Activated naive CD4-positive, alpha-beta T cell treated with anti-CD3 and anti-CD28 coated beads, Interleukin-2, amount 50 U/mL, for 24 hours (primary cell): ENCODE measurements at regions not wholly inside any gene's neighbourhood (a gene's known extent, or its start where the extent isn't known, plus 50 kb on each side); places are given as distances from the start of the nearest gene placed in this dataset.

Experiments
- H3K27ac Mint-ChIP-seq: one replicate; pipeline ENCODE4 v1.8.0; 2021; ENCODE audit warnings: mild to moderate bottlenecking, mixed read lengths
- H3K27me3 Mint-ChIP-seq: one replicate; pipeline ENCODE4 v1.8.0; 2021; ENCODE audit warnings: mixed read lengths
- H3K36me3 Mint-ChIP-seq: one replicate; pipeline ENCODE4 v1.8.0; 2021; ENCODE audit warnings: mixed read lengths
- H3K4me1 Mint-ChIP-seq: one replicate; pipeline ENCODE4 v1.8.0; 2021; ENCODE audit warnings: mixed read lengths
- H3K4me3 Mint-ChIP-seq: one replicate; pipeline ENCODE4 v1.8.0; 2021; ENCODE audit warnings: mild to moderate bottlenecking, mixed read lengths
- H3K9me3 Mint-ChIP-seq: one replicate; pipeline ENCODE4 v1.8.0; 2021; ENCODE audit warnings: mixed read lengths

GRCh38 chr13:26995159-26995558 is 176.5 kb downstream of the USP12 start:
- Mint-ChIP-seq H3K36me3 (no peaks in the 10 kb centered on the region), H3K27ac (no peak overlapping the region), H3K4me1 (no peaks in the 10 kb centered on the region), H3K4me3 (no peak overlapping the region), H3K27me3 (peaks cover 13% of the 10 kb centered on the region), H3K9me3 (no peaks in the 10 kb centered on the region)

- H3K27ac Mint-ChIP-seq: no peak overlapping the region
- H3K27me3 Mint-ChIP-seq: peaks cover 15% of the 10 kb centered on the region
- H3K4me3 Mint-ChIP-seq: no peak overlapping the region
- no peaks in the 10 kb centered on the region for H3K9me3 Mint-ChIP-seq
- H3K36me3 Mint-ChIP-seq: no peaks in the 10 kb centered on the region
- no peaks in the 10 kb centered on the region for H3K4me1 Mint-ChIP-seq
Observed at GRCh38 chr13:26993780-26994179, 177.8 kb downstream of the USP12 start.

- no peaks in the 10 kb centered on the region for H3K4me1 Mint-ChIP-seq
Observed at GRCh38 chr13:26992951-26993719, 178.5 kb downstream of the USP12 start.

GRCh38 chr13:26991508-26992181 is 180.0 kb downstream of the USP12 start:
- Mint-ChIP-seq H3K27ac (no peak overlapping the region), H3K27me3 (peaks cover 11% of the 10 kb centered on the region), H3K36me3 (no peaks in the 10 kb centered on the region), H3K4me3 (no peak overlapping the region), H3K4me1 (no peaks in the 10 kb centered on the region), H3K9me3 (no peaks in the 10 kb centered on the region)

More at GRCh38 chr13:26992951-26993719, 178.5 kb downstream of the USP12 start:
- no peaks in the 10 kb centered on the region for H3K9me3 Mint-ChIP-seq
- no peaks in the 10 kb centered on the region for H3K36me3 Mint-ChIP-seq
- H3K27me3 Mint-ChIP-seq: peaks cover 13% of the 10 kb centered on the region
- H3K4me3 Mint-ChIP-seq: no peak overlapping the region
- no peak overlapping the region for H3K27ac Mint-ChIP-seq

- Mint-ChIP-seq H3K4me3 (no peak overlapping the region), H3K36me3 (no peaks in the 10 kb centered on the region), H3K9me3 (no peaks in the 10 kb centered on the region), H3K27ac (no peak overlapping the region), H3K27me3 (peaks cover 5% of the 10 kb centered on the region), H3K4me1 (no peaks in the 10 kb centered on the region)
Observed at GRCh38 chr13:26989957-26990713, 181.5 kb downstream of the USP12 start.

- H3K4me3 Mint-ChIP-seq: no peak overlapping the region
- no peaks in the 10 kb centered on the region for H3K36me3 Mint-ChIP-seq
- H3K9me3 Mint-ChIP-seq: no peaks in the 10 kb centered on the region
- H3K4me1 Mint-ChIP-seq: no peaks in the 10 kb centered on the region
- H3K27ac Mint-ChIP-seq: no peak overlapping the region
- H3K27me3 Mint-ChIP-seq: peaks cover 4% of the 10 kb centered on the region
Observed at GRCh38 chr13:26989261-26989956, 182.2 kb downstream of the USP12 start.

GRCh38 chr13:26988059-26988769 is 183.4 kb downstream of the USP12 start:
- Mint-ChIP-seq H3K4me3 (no peak overlapping the region), H3K36me3 (no peaks in the 10 kb centered on the region), H3K4me1 (no peaks in the 10 kb centered on the region), H3K9me3 (no peaks in the 10 kb centered on the region), H3K27me3 (peaks cover 4% of the 10 kb centered on the region), H3K27ac (no peak overlapping the region)

- H3K27me3 Mint-ChIP-seq: peaks cover 4% of the 10 kb centered on the region
- H3K36me3 Mint-ChIP-seq: no peaks in the 10 kb centered on the region
- H3K4me3 Mint-ChIP-seq: no peak overlapping the region
- no peaks in the 10 kb centered on the region for H3K9me3 Mint-ChIP-seq
- no peak overlapping the region for H3K27ac Mint-ChIP-seq
- no peaks in the 10 kb centered on the region for H3K4me1 Mint-ChIP-seq
Observed at GRCh38 chr13:26987486-26988013, 184.1 kb downstream of the USP12 start.

GRCh38 chr13:26985285-26985878 is 186.2 kb downstream of the USP12 start:
- no peak overlapping the region for H3K4me3 Mint-ChIP-seq

GRCh38 chr13:26984337-26984736 is 187.3 kb downstream of the USP12 start:
- no peaks in the 10 kb centered on the region for H3K36me3 Mint-ChIP-seq
- no peaks in the 10 kb centered on the region for H3K4me1 Mint-ChIP-seq
- no peak overlapping the region for H3K4me3 Mint-ChIP-seq
- no peaks in the 10 kb centered on the region for H3K9me3 Mint-ChIP-seq
- no peaks in the 10 kb centered on the region for H3K27me3 Mint-ChIP-seq
- no peak overlapping the region for H3K27ac Mint-ChIP-seq

More at GRCh38 chr13:26985285-26985878, 186.2 kb downstream of the USP12 start:
- Mint-ChIP-seq H3K27ac (no peak overlapping the region), H3K27me3 (peaks cover 4% of the 10 kb centered on the region), H3K9me3 (no peaks in the 10 kb centered on the region), H3K36me3 (no peaks in the 10 kb centered on the region), H3K4me1 (no peaks in the 10 kb centered on the region)

GRCh38 chr13:26983543-26984320 is 187.9 kb downstream of the USP12 start:
- Mint-ChIP-seq H3K4me1 (no peaks in the 10 kb centered on the region), H3K4me3 (no peak overlapping the region), H3K27me3 (no peaks in the 10 kb centered on the region), H3K9me3 (no peaks in the 10 kb centered on the region), H3K36me3 (no peaks in the 10 kb centered on the region), H3K27ac (no peak overlapping the region)

- Mint-ChIP-seq H3K27ac (no peak overlapping the region), H3K4me3 (no peak overlapping the region), H3K27me3 (no peaks in the 10 kb centered on the region), H3K36me3 (no peaks in the 10 kb centered on the region), H3K9me3 (no peaks in the 10 kb centered on the region), H3K4me1 (no peaks in the 10 kb centered on the region)
Observed at GRCh38 chr13:26980099-26981031, 191.2 kb downstream of the USP12 start.

- Mint-ChIP-seq H3K9me3 (no peaks in the 10 kb centered on the region), H3K27me3 (no peaks in the 10 kb centered on the region), H3K4me1 (no peaks in the 10 kb centered on the region), H3K27ac (no peak overlapping the region), H3K4me3 (no peak overlapping the region), H3K36me3 (no peaks in the 10 kb centered on the region)
Observed at GRCh38 chr13:26979334-26979733, 192.3 kb downstream of the USP12 start.
